Gastrocnemius medialis (tissue), 4 donors: ENCODE measurements at regions not wholly inside any gene's neighbourhood (a gene's known extent, or its start where the extent isn't known, plus 50 kb on each side); places are given as distances from the start of the nearest gene placed in this dataset.

Experiments used
- POLR2A ChIP-seq, 2 donors: fragments of 450-650 bp; IDR thresholded peaks; one replicate each; pipeline ENCODE4 v1.6.1; 2017; ENCODE audit warnings: antibody characterized with exemption in 2 of 2, mild to moderate bottlenecking in 2 of 2, moderate library complexity in 2 of 2
- TF ChIP-seq, protein P1 (sequence below), 5 experiments: fragments of 450-650 bp in 3 of 5; fragments of 200-600 bp in 2 of 5; sonication (generic) in 2 of 5; IDR thresholded peaks in 4 of 5; conservative IDR thresholded peaks in 1 of 5; 1 replicate in 4 of 5; 2 replicates in 1 of 5; pipeline ENCODE4 v1.5.1; 2016 to 2019; ENCODE audit warnings: antibody characterized with exemption in 5 of 5, mild to moderate bottlenecking in 3 of 5, moderate library complexity in 3 of 5

GRCh38 chr15:56528136-56528535 lies 63.2 kb upstream of the MNS1 start:
- TF ChIP-seq, protein P1, sequence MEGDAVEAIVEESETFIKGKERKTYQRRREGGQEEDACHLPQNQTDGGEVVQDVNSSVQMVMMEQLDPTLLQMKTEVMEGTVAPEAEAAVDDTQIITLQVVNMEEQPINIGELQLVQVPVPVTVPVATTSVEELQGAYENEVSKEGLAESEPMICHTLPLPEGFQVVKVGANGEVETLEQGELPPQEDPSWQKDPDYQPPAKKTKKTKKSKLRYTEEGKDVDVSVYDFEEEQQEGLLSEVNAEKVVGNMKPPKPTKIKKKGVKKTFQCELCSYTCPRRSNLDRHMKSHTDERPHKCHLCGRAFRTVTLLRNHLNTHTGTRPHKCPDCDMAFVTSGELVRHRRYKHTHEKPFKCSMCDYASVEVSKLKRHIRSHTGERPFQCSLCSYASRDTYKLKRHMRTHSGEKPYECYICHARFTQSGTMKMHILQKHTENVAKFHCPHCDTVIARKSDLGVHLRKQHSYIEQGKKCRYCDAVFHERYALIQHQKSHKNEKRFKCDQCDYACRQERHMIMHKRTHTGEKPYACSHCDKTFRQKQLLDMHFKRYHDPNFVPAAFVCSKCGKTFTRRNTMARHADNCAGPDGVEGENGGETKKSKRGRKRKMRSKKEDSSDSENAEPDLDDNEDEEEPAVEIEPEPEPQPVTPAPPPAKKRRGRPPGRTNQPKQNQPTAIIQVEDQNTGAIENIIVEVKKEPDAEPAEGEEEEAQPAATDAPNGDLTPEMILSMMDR (IDR thresholded peaks at IDR 0.05 in 4 of 5, conservative IDR thresholded peaks at IDR 0.05 in 1 of 5): no peak
- TF ChIP-seq POLR2A (IDR thresholded peaks at IDR 0.05): no peak
